Mucosa of descending colon (tissue), 3 donors: ENCODE measurements at regions not wholly inside any gene's neighbourhood (a gene's known extent, or its start where the extent isn't known, plus 50 kb on each side); places are given as distances from the start of the nearest gene placed in this dataset.
"Not testable (repeated sequence)": the region's sequence is repeated elsewhere in the genome, so short reads cannot be mapped to it uniquely, and the experiment has no call there.

Experiments
- ATAC-seq: fragments of 200-7000 bp; cut with Tn5 transposase; one replicate; pipeline ENCODE4 v1.9.1; 2020; ENCODE audit warnings: mild to moderate bottlenecking, moderate library complexity
- DNase-seq, 3 donors: peaks; one replicate each; pipeline ENCODE4 v3.0.0-alpha.2; 2020
- H3K36me3 ChIP-seq: fragments of 200-600 bp; one replicate; pipeline ENCODE4 v1.8.0; 2021; ENCODE audit warnings: low read depth, mild to moderate bottlenecking
- H3K4me1 ChIP-seq: fragments of 200-600 bp; one replicate; pipeline ENCODE4 v1.8.0; 2021; ENCODE audit warnings: low read depth, mild to moderate bottlenecking
- H3K4me3 ChIP-seq: fragments of 200-600 bp; one replicate; pipeline ENCODE4 v1.8.0; 2021; ENCODE audit warnings: mild to moderate bottlenecking
- H3K9me3 ChIP-seq: fragments of 200-600 bp; one replicate; pipeline ENCODE4 v1.8.0; 2021; ENCODE audit warnings: mild to moderate bottlenecking
- intact Hi-C, 2 donors: fragments of 100-400 bp; cut with DNase I in 1 of 2; cut with micrococcal nuclease in 1 of 2; formaldehyde crosslinking; loops; one replicate each; pipeline versions ENCODE4 v1.11.0 to v1.11.1; 2022; cut with DNase I, micrococcal nuclease
- TF ChIP-seq, protein P1 (sequence below): fragments of 200-600 bp; IDR thresholded peaks from one replicate; pipeline ENCODE4 v1.8.0; 2022; ENCODE audit warnings: antibody characterized with exemption, mild to moderate bottlenecking
- donor health status: DM: no; HTN: no; CAD: no; lungs with moderate emphysema.
- donor health status: DM: no; HTN: no; CAD: no.
- donor health status: DM: no; HTN: yes; CAD: no.

- DNase-seq (no peak), ATAC-seq (no peak)
- no peaks in the 10 kb centered on the region for H3K4me1 ChIP-seq
- H3K36me3 ChIP-seq, result no peaks in the 10 kb centered on the region
- H3K4me3 ChIP-seq, result no peak overlapping the region
- H3K9me3 ChIP-seq, result no peaks in the 10 kb centered on the region
- TF ChIP-seq, protein P1, sequence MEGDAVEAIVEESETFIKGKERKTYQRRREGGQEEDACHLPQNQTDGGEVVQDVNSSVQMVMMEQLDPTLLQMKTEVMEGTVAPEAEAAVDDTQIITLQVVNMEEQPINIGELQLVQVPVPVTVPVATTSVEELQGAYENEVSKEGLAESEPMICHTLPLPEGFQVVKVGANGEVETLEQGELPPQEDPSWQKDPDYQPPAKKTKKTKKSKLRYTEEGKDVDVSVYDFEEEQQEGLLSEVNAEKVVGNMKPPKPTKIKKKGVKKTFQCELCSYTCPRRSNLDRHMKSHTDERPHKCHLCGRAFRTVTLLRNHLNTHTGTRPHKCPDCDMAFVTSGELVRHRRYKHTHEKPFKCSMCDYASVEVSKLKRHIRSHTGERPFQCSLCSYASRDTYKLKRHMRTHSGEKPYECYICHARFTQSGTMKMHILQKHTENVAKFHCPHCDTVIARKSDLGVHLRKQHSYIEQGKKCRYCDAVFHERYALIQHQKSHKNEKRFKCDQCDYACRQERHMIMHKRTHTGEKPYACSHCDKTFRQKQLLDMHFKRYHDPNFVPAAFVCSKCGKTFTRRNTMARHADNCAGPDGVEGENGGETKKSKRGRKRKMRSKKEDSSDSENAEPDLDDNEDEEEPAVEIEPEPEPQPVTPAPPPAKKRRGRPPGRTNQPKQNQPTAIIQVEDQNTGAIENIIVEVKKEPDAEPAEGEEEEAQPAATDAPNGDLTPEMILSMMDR, result no peak
- intact Hi-C loops, result no loop called here
Observed at GRCh38 chr15:99493461-99493860, 72.3 kb upstream of the MEF2A start.

GRCh38 chr15:99494536-99495233 is 71.1 kb upstream of the MEF2A start:
- H3K9me3 ChIP-seq, H3K4me1 ChIP-seq, H3K36me3 ChIP-seq, H3K4me3 ChIP-seq, intact Hi-C loops, DNase-seq, ATAC-seq: not testable (repeated sequence)

GRCh38 chr15:99495430-99496301 is 70.1 kb upstream of the MEF2A start:
- H3K9me3 ChIP-seq, result no peaks in the 10 kb centered on the region
- intact Hi-C loops, result no loop called here
- no peak for DNase-seq
- TF ChIP-seq, protein P1, result no peak
- no peak overlapping the region for H3K4me3 ChIP-seq
- ATAC-seq, result no peak
- no peaks in the 10 kb centered on the region for H3K36me3 ChIP-seq
- no peaks in the 10 kb centered on the region for H3K4me1 ChIP-seq

GRCh38 chr15:99496302-99496629 is 69.5 kb upstream of the MEF2A start:
- Histone ChIP-seq H3K9me3 (no peaks in the 10 kb centered on the region), H3K4me3 (no peak overlapping the region), H3K36me3 (no peaks in the 10 kb centered on the region), H3K4me1 (no peaks in the 10 kb centered on the region)
- ATAC-seq, result no peak
- no peak for DNase-seq
- TF ChIP-seq, protein P1, result no peak
- intact Hi-C loops, result no loop called here

GRCh38 chr15:99502182-99502581 is 63.6 kb upstream of the MEF2A start:
- H3K4me3 ChIP-seq, result no peak overlapping the region
- ATAC-seq (peak; percentile 48), DNase-seq (no peak)
- intact Hi-C loops, result no loop called here
- no peaks in the 10 kb centered on the region for H3K9me3 ChIP-seq
- TF ChIP-seq, protein P1, result no peak
- H3K36me3 ChIP-seq, result no peaks in the 10 kb centered on the region
- peaks cover 2% of the 10 kb centered on the region for H3K4me1 ChIP-seq

GRCh38 chr15:99502661-99503060 is 63.1 kb upstream of the MEF2A start:
- no peak for ATAC-seq
- no peak for DNase-seq
- intact Hi-C loops, result no loop called here
- Histone ChIP-seq H3K4me3 (no peak overlapping the region), H3K4me1 (peaks cover 6% of the 10 kb centered on the region), H3K36me3 (no peaks in the 10 kb centered on the region), H3K9me3 (no peaks in the 10 kb centered on the region)
- TF ChIP-seq, protein P1, result no peak
